ENCODE measurements at regions not wholly inside any gene's neighbourhood (a gene's known extent, or its start where the extent isn't known, plus 50 kb on each side); places are given as distances from the start of the nearest gene placed in this dataset.

- Histone ChIP-seq H3K27ac (ENCODE audit: low read length) (no peak overlapping the region), H3K27me3 (ENCODE audit: insufficient read depth, low read length, poor library complexity) (peaks cover 7% of the 10 kb centered on the region), H3K4me3 (ENCODE audit: low read depth in 1 of 2, low read length in 2 of 2) (no peak overlapping the region), H3K4me1 (ENCODE audit: insufficient read depth, low read length) (no peaks in the 10 kb centered on the region), H3K79me2 (ENCODE audit: insufficient read depth, low read length) (no peaks in the 10 kb centered on the region), H3K4me2 (ENCODE audit: insufficient read depth, low read length) (no peak overlapping the region), H3K9me3 (ENCODE audit: insufficient read depth, low read length, severe bottlenecking) (no peaks in the 10 kb centered on the region), H3K9ac (ENCODE audit: low read depth, low read length) (no peak overlapping the region), H2AFZ (ENCODE audit: low read depth, low read length) (no peak overlapping the region), H3K36me3 (ENCODE audit: insufficient read depth, low read length) (no peaks in the 10 kb centered on the region), H4K20me1 (ENCODE audit: insufficient read depth, low read length) (no peaks in the 10 kb centered on the region)
- no peak for TF ChIP-seq EZH2 (IDR thresholded peaks at IDR 0.05; ENCODE audit: borderline replicate concordance, low read depth, low read length, severe bottlenecking)
- TF ChIP-seq, protein P1, sequence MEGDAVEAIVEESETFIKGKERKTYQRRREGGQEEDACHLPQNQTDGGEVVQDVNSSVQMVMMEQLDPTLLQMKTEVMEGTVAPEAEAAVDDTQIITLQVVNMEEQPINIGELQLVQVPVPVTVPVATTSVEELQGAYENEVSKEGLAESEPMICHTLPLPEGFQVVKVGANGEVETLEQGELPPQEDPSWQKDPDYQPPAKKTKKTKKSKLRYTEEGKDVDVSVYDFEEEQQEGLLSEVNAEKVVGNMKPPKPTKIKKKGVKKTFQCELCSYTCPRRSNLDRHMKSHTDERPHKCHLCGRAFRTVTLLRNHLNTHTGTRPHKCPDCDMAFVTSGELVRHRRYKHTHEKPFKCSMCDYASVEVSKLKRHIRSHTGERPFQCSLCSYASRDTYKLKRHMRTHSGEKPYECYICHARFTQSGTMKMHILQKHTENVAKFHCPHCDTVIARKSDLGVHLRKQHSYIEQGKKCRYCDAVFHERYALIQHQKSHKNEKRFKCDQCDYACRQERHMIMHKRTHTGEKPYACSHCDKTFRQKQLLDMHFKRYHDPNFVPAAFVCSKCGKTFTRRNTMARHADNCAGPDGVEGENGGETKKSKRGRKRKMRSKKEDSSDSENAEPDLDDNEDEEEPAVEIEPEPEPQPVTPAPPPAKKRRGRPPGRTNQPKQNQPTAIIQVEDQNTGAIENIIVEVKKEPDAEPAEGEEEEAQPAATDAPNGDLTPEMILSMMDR (IDR thresholded peaks at IDR 0.05; ENCODE audit: borderline replicate concordance, extremely low read depth, low read length, poor library complexity, severe bottlenecking) = no peak
- ATAC-seq (ENCODE audit: insufficient read depth, low read depth) = no peak
- DNase-seq = no peak
These were observed 61.6 kb upstream of the CDON start for GRCh38 chr11:126124231-126124661.

DNA sequence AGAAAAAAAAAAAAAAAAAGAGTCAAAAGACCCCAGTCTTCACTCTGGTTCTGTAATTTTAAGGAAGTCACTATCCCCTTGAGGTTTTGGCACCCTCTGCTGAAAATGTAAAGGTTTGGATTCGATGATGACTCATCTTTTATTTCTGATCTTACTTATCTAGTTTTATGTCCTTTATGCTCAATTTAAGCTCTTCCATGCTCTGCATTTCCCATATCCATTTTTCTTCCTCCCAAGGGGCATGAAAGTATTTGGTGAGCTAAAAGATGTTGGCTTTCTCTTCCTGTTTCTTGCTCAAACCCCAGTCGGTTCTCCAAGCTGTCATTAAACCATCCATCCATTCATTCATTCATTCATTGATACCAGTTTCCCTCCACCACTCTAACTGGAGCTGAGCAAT, 61.0 kb upstream of the CDON start:
- Histone ChIP-seq H3K27me3 (ENCODE audit: insufficient read depth, low read length, poor library complexity) (peaks cover 7% of the 10 kb centered on the region), H3K9ac (ENCODE audit: low read depth, low read length) (no peak overlapping the region), H4K20me1 (ENCODE audit: insufficient read depth, low read length) (no peaks in the 10 kb centered on the region), H2AFZ (ENCODE audit: low read depth, low read length) (no peak overlapping the region), H3K4me1 (ENCODE audit: insufficient read depth, low read length) (no peaks in the 10 kb centered on the region), H3K36me3 (ENCODE audit: insufficient read depth, low read length) (no peaks in the 10 kb centered on the region), H3K9me3 (ENCODE audit: insufficient read depth, low read length, severe bottlenecking) (no peaks in the 10 kb centered on the region), H3K4me2 (ENCODE audit: insufficient read depth, low read length) (no peak overlapping the region), H3K79me2 (ENCODE audit: insufficient read depth, low read length) (no peaks in the 10 kb centered on the region), H3K4me3 (ENCODE audit: low read depth in 1 of 2, low read length in 2 of 2) (no peak overlapping the region), H3K27ac (ENCODE audit: low read length) (no peak overlapping the region)
- ATAC-seq (ENCODE audit: insufficient read depth, low read depth) = no peak
- DNase-seq = no peak
- TF ChIP-seq, protein P1 (IDR thresholded peaks at IDR 0.05; ENCODE audit: borderline replicate concordance, extremely low read depth, low read length, poor library complexity, severe bottlenecking) = no peak

- ATAC-seq (ENCODE audit: insufficient read depth, low read depth) (no peak), DNase-seq (no peak)
- Histone ChIP-seq H4K20me1 (ENCODE audit: insufficient read depth, low read length) (no peaks in the 10 kb centered on the region), H3K27me3 (ENCODE audit: insufficient read depth, low read length, poor library complexity) (peaks cover 7% of the 10 kb centered on the region), H3K27ac (ENCODE audit: low read length) (no peak overlapping the region), H3K4me3 (ENCODE audit: low read depth in 1 of 2, low read length in 2 of 2) (no peak overlapping the region), H3K36me3 (ENCODE audit: insufficient read depth, low read length) (no peaks in the 10 kb centered on the region), H3K9me3 (ENCODE audit: insufficient read depth, low read length, severe bottlenecking) (no peaks in the 10 kb centered on the region), H3K79me2 (ENCODE audit: insufficient read depth, low read length) (no peaks in the 10 kb centered on the region), H2AFZ (ENCODE audit: low read depth, low read length) (no peak overlapping the region), H3K9ac (ENCODE audit: low read depth, low read length) (no peak overlapping the region), H3K4me2 (ENCODE audit: insufficient read depth, low read length) (no peak overlapping the region), H3K4me1 (ENCODE audit: insufficient read depth, low read length) (no peaks in the 10 kb centered on the region)
- TF ChIP-seq EZH2 (IDR thresholded peaks at IDR 0.05; ENCODE audit: borderline replicate concordance, low read depth, low read length, severe bottlenecking) = no peak
- TF ChIP-seq, protein P1 (IDR thresholded peaks at IDR 0.05; ENCODE audit: borderline replicate concordance, extremely low read depth, low read length, poor library complexity, severe bottlenecking) = no peak
These were observed 60.2 kb upstream of the CDON start for GRCh38 chr11:126122863-126123262.

DNA sequence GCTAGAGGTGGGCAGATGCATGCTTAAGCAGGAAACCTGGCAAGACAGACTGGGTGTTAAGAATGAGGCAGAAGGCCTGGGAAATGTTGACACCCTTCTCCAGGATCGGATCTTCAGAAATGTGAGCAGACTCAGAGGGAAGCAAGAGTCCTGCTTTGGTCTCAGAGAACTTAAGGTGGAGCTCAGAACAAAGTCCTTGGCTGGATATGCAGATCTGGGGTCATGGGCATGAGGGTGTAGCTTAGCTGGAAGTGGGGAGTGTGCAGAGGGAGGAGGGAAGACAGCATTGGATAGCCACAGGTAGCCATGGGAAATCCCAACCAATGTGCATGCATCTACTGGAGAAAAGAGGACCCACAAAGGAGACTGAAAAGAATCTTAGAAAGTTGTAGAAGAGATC, 58.6 kb upstream of the CDON start:
- no peak for ATAC-seq (ENCODE audit: insufficient read depth, low read depth)
- Histone ChIP-seq H4K20me1 (ENCODE audit: insufficient read depth, low read length) (no peaks in the 10 kb centered on the region), H3K27me3 (ENCODE audit: insufficient read depth, low read length, poor library complexity) (peaks cover 7% of the 10 kb centered on the region), H3K4me2 (ENCODE audit: insufficient read depth, low read length) (no peak overlapping the region), H2AFZ (ENCODE audit: low read depth, low read length) (no peak overlapping the region), H3K36me3 (ENCODE audit: insufficient read depth, low read length) (no peaks in the 10 kb centered on the region), H3K9me3 (ENCODE audit: insufficient read depth, low read length, severe bottlenecking) (no peaks in the 10 kb centered on the region), H3K4me3 (ENCODE audit: low read depth in 1 of 2, low read length in 2 of 2) (no peak overlapping the region), H3K9ac (ENCODE audit: low read depth, low read length) (no peak overlapping the region), H3K27ac (ENCODE audit: low read length) (no peak overlapping the region), H3K79me2 (ENCODE audit: insufficient read depth, low read length) (no peaks in the 10 kb centered on the region), H3K4me1 (ENCODE audit: insufficient read depth, low read length) (no peaks in the 10 kb centered on the region)
- no peak for DNase-seq
- TF ChIP-seq EZH2 (IDR thresholded peaks at IDR 0.05; ENCODE audit: borderline replicate concordance, low read depth, low read length, severe bottlenecking) = no peak
- TF ChIP-seq, protein P1 (IDR thresholded peaks at IDR 0.05; ENCODE audit: borderline replicate concordance, extremely low read depth, low read length, poor library complexity, severe bottlenecking) = no peak

All from DND-41 (cell line).